GM23338 (cell line): ENCODE measurements at regions not wholly inside any gene's neighbourhood (a gene's known extent, or its start where the extent isn't known, plus 50 kb on each side); places are given as distances from the start of the nearest gene placed in this dataset.

Source experiments
- CTCF ChIP-seq, 2 experiments: fragments of 200-600 bp in 1 of 2; sonication (generic) in 1 of 2; conservative IDR thresholded peaks; 2 replicates each; pipeline versions ENCODE4 v1.5.1 to v1.6.1; 2016 to 2017; ENCODE audit warnings: antibody characterized with exemption in 2 of 2, low read depth in 2 of 2, mild to moderate bottlenecking in 2 of 2, moderate library complexity in 1 of 2
- EZH2phosphoT487 ChIP-seq: fragments of 200-600 bp; sonication (generic); IDR thresholded peaks from one replicate; pipeline ENCODE4 v1.8.1; 2018; ENCODE audit warnings: antibody characterized with exemption; ENCODE audit not compliant: unreplicated experiment
- JUNB ChIP-seq: IDR thresholded peaks from one replicate; pipeline ENCODE4 v1.6.1; 2016; ENCODE audit warnings: antibody characterized with exemption; ENCODE audit not compliant: unreplicated experiment
- POLR2AphosphoS5 ChIP-seq: IDR thresholded peaks from 2 replicates; pipeline ENCODE4 v1.6.1; 2016; ENCODE audit warnings: antibody characterized with exemption, low read depth
- REST ChIP-seq: IDR thresholded peaks from one replicate; pipeline ENCODE4 v1.6.1; 2018; ENCODE audit warnings: antibody characterized with exemption; ENCODE audit not compliant: unreplicated experiment

GRCh38 chr10:81021428-81022129 is 483.9 kb downstream of the SH2D4B start:
- no peak for TF ChIP-seq POLR2AphosphoS5
- TF ChIP-seq JUNB = no peak
- TF ChIP-seq CTCF (conservative IDR thresholded peaks at IDR 0.05; ENCODE audit: low read depth in 2 of 2) = no peak
- no peak for TF ChIP-seq REST
- TF ChIP-seq EZH2phosphoT487 = no peak
